H9 (cell line): ENCODE measurements at regions not wholly inside any gene's neighbourhood (a gene's known extent, or its start where the extent isn't known, plus 50 kb on each side); places are given as distances from the start of the nearest gene placed in this dataset.

Experiments
- DNase-seq: peaks from one replicate; pipeline ENCODE4 v3.0.0-alpha.2; 2017
- H2AFZ ChIP-seq: one replicate; pipeline ENCODE4 v1.6.1; 2013; ENCODE audit warnings: mild to moderate bottlenecking, low read length, control low read depth, moderate library complexity
- H2AK5ac ChIP-seq: 2 replicates; pipeline ENCODE4 v1.6.1; 2013; ENCODE audit warnings: low read length, control low read depth, mixed read lengths; ENCODE audit not compliant: insufficient read length
- H2BK120ac ChIP-seq: one replicate; pipeline ENCODE4 v1.6.1; 2013; ENCODE audit warnings: low read depth, mild to moderate bottlenecking, low read length, control low read depth, inconsistent platforms; ENCODE audit not compliant: poor library complexity, severe bottlenecking
- H2BK12ac ChIP-seq: 2 replicates; pipeline ENCODE4 v1.6.1; 2013; ENCODE audit warnings: low read length, control low read depth, mixed read lengths, low read depth; ENCODE audit not compliant: insufficient read length
- H2BK15ac ChIP-seq: 2 replicates; pipeline ENCODE4 v1.6.1; 2013; ENCODE audit warnings: low read depth, low read length, control low read depth
- H2BK20ac ChIP-seq: one replicate; pipeline ENCODE4 v1.6.1; 2013; ENCODE audit warnings: low read depth, mild to moderate bottlenecking, low read length, control low read depth, inconsistent platforms; ENCODE audit not compliant: poor library complexity, severe bottlenecking
- H2BK5ac ChIP-seq: 2 replicates; pipeline ENCODE4 v1.6.1; 2013; ENCODE audit warnings: low read length, control low read depth, mixed read lengths; ENCODE audit not compliant: insufficient read length
- H3K14ac ChIP-seq: 2 replicates; pipeline ENCODE4 v1.6.1; 2013; ENCODE audit warnings: low read length, control low read depth; ENCODE audit not compliant: insufficient read depth
- H3K18ac ChIP-seq: 2 replicates; pipeline ENCODE4 v1.6.1; 2013; ENCODE audit warnings: low read depth, mild to moderate bottlenecking, mixed read lengths, low read length, control low read depth; ENCODE audit not compliant: insufficient read length
- H3K23ac ChIP-seq: 2 replicates; pipeline ENCODE4 v1.6.1; 2013; ENCODE audit warnings: low read length, control low read depth, mixed read lengths, low read depth; ENCODE audit not compliant: insufficient read length
- H3K23me2 ChIP-seq: 2 replicates; pipeline ENCODE4 v1.6.1; 2013; ENCODE audit warnings: low read depth, mild to moderate bottlenecking, mixed read lengths, low read length, control low read depth; ENCODE audit not compliant: insufficient read length, poor library complexity, severe bottlenecking
- H3K27ac ChIP-seq: 2 replicates; pipeline ENCODE4 v1.5.1; 2013; ENCODE audit warnings: low read length, control low read depth, mixed read lengths, low read depth; ENCODE audit not compliant: insufficient read length
- H3K27me3 ChIP-seq: 2 replicates; pipeline ENCODE4 v1.6.1; 2013; ENCODE audit warnings: low read length, control low read depth, inconsistent platforms; ENCODE audit not compliant: insufficient read depth
- H3K4ac ChIP-seq: 2 replicates; pipeline ENCODE4 v1.6.1; 2013; ENCODE audit warnings: low read depth, mild to moderate bottlenecking, control low read depth, inconsistent platforms, low read length, moderate library complexity
- H3K4me1 ChIP-seq: 2 replicates; pipeline ENCODE4 v1.6.1; 2013; ENCODE audit warnings: low read length, control low read depth, inconsistent platforms; ENCODE audit not compliant: insufficient read depth
- H3K4me2 ChIP-seq: 2 replicates; pipeline ENCODE4 v1.6.1; 2013; ENCODE audit warnings: low read length, control low read depth, mixed read lengths; ENCODE audit not compliant: insufficient read length, insufficient read depth
- H3K56ac ChIP-seq: 2 replicates; pipeline ENCODE4 v1.6.1; 2013; ENCODE audit warnings: low read depth, mild to moderate bottlenecking, mixed read lengths, low read length, control low read depth; ENCODE audit not compliant: insufficient read length
- H3K79me1 ChIP-seq: 2 replicates; pipeline ENCODE4 v1.6.1; 2013; ENCODE audit warnings: low read depth, mild to moderate bottlenecking, moderate library complexity, low read length, control low read depth, inconsistent platforms; ENCODE audit not compliant: insufficient read depth, poor library complexity, severe bottlenecking
- H3K79me2 ChIP-seq: 2 replicates; pipeline ENCODE4 v1.6.1; 2013; ENCODE audit warnings: low read length, control low read depth, inconsistent platforms; ENCODE audit not compliant: insufficient read depth
- H3K9ac ChIP-seq: 2 replicates; pipeline ENCODE4 v1.6.1; 2013; ENCODE audit warnings: low read length, control low read depth, mixed read lengths; ENCODE audit not compliant: insufficient read length; ENCODE audit errors: extremely low read depth
- H3K9me3 ChIP-seq: one replicate; pipeline ENCODE4 v1.6.1; 2013; ENCODE audit warnings: low read depth, low read length, inconsistent platforms; ENCODE audit not compliant: control insufficient read depth
- H3T11ph ChIP-seq: one replicate; pipeline ENCODE4 v1.6.1; 2013; ENCODE audit warnings: mild to moderate bottlenecking, low read length, control low read depth, inconsistent platforms
- H4K20me1 ChIP-seq: one replicate; pipeline ENCODE4 v1.6.1; 2013; ENCODE audit not compliant: control insufficient read depth, insufficient read length, insufficient read depth
- H4K5ac ChIP-seq: 2 replicates; pipeline ENCODE4 v1.6.1; 2013; ENCODE audit warnings: low read depth, mild to moderate bottlenecking, mixed read lengths, low read length, control low read depth; ENCODE audit not compliant: insufficient read length
- H4K8ac ChIP-seq: replicated peaks from 2 replicates; pipeline ENCODE4 v1.6.1; 2013; ENCODE audit warnings: low read length, control low read depth, mixed read lengths, low read depth; ENCODE audit not compliant: insufficient read length
- H4K91ac ChIP-seq: 2 replicates; pipeline ENCODE4 v1.6.1; 2013; ENCODE audit warnings: low read depth, mild to moderate bottlenecking, moderate library complexity, mixed read lengths, low read length, control low read depth; ENCODE audit not compliant: insufficient read length
- H3K27ac Mint-ChIP-seq, 3 experiments: 2 replicates in 2 of 3; 3 replicates in 1 of 3; pipeline ENCODE4 v1.8.0; 2020 to 2021; ENCODE audit warnings: mixed read lengths in 3 of 3, mild to moderate bottlenecking in 1 of 3, moderate library complexity in 1 of 3
- H3K27me3 Mint-ChIP-seq: 2 replicates; pipeline ENCODE4 v1.8.0; 2021; ENCODE audit warnings: low read depth, mild to moderate bottlenecking, moderate library complexity, mixed read lengths
- H3K36me3 Mint-ChIP-seq, 3 experiments: 2 replicates in 2 of 3; 3 replicates in 1 of 3; pipeline ENCODE4 v1.8.0; 2020 to 2021; ENCODE audit warnings: low read depth in 3 of 3, mixed read lengths in 3 of 3; ENCODE audit not compliant: insufficient read depth in 1 of 3
- H3K4me1 Mint-ChIP-seq, 2 experiments: 2 replicates each; pipeline ENCODE4 v1.8.0; 2020; ENCODE audit warnings: mixed read lengths in 2 of 2
- H3K4me3 Mint-ChIP-seq, 2 experiments: 2 replicates in 1 of 2; 3 replicates in 1 of 2; pipeline ENCODE4 v1.8.0; 2020 to 2021; ENCODE audit warnings: mild to moderate bottlenecking in 2 of 2, mixed read lengths in 2 of 2, moderate library complexity in 1 of 2
- H3K9me3 Mint-ChIP-seq, 2 experiments: 2 replicates in 1 of 2; 3 replicates in 1 of 2; pipeline ENCODE4 v1.8.0; 2020; ENCODE audit warnings: mild to moderate bottlenecking in 2 of 2, mixed read lengths in 2 of 2, moderate library complexity in 1 of 2
- WGBS: extraction: QIAGEN DNeasy Blood & Tissue Kit; methylation state at CpG from one replicate; pipeline ENCODE4 v1.1.7; 2013; ENCODE audit warnings: missing lambda C conversion rate, low lambda C conversion rate, mixed read lengths; ENCODE audit not compliant: insufficient read length; ENCODE audit errors: extremely low coverage; 5-methylcytosine and 5-hydroxymethylcytosine counted together
- TF ChIP-seq, protein P1 (sequence below): fragments of 200-600 bp; sonication (generic); conservative IDR thresholded peaks from 3 replicates; pipeline ENCODE4 v1.8.0; 2021; ENCODE audit warnings: antibody characterized with exemption, mild to moderate bottlenecking

DNA sequence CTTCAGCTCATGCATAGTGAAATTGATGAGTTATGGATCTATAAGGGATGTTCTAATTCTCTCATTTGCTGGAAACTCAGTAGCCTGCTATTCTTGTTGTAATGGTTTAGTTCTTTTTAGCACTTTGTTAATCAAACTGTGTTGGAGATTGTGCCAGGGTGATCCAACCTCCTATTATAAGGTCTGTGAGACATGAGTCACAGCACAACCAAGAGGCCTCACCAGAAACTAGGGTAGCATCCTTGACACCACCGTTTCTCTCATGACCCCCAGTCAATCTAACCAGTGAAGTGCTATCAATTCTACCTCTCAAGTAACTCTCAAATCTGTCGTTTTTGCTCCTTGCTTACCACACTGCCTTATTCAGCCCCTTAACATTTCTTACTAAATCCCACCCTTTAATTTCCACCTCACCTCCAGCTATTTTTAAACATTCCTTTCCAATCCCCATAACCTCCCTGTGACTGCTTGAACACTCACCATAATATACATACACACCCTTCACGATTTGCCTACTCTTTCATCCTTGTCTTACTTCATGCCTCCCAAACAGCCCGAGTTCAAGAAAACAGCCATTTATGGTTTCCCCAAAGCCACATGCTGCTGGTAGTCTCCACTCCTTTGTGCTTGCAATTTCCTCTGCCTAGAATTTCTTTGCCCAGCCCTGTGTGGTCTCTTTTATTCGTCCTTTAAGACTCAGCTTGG, 53.9 kb upstream of the NUDT4 start:
- Histone ChIP-seq H4K20me1 (no peaks in the 10 kb centered on the region), H3T11ph (no peak overlapping the region), H2BK15ac (no peak overlapping the region), H3K23ac (no peak overlapping the region), H2BK12ac (no peak overlapping the region), H4K5ac (no peak overlapping the region), H2AFZ (no peak overlapping the region), H4K91ac (no peak overlapping the region), H2AK5ac (no peak overlapping the region), H3K9me3 (no peaks in the 10 kb centered on the region), H3K27me3 (no peaks in the 10 kb centered on the region), H3K23me2 (no peaks in the 10 kb centered on the region), H4K8ac (no peak overlapping the region), H3K4me2 (no peak overlapping the region), H3K14ac (no peak overlapping the region), H3K27ac (no peak overlapping the region), H3K18ac (no peak overlapping the region), H2BK5ac (no peak overlapping the region), H3K79me1 (no peaks in the 10 kb centered on the region), H2BK20ac (no peak overlapping the region), H3K56ac (no peak overlapping the region), H2BK120ac (no peak overlapping the region), H3K4ac (no peak overlapping the region), H3K4me1 (no peaks in the 10 kb centered on the region), H3K79me2 (no peaks in the 10 kb centered on the region), H3K9ac (no peak overlapping the region)
- 100% methylated on average over 1 of the region's 5 CpGs for WGBS
- no peak for DNase-seq
- Mint-ChIP-seq H3K27me3 (no peaks in the 10 kb centered on the region), H3K9me3 (no peaks in the 10 kb centered on the region), H3K4me1 (0 out of 4 replicates have a peak, but pooled peaks cover 0 to 3% of the 10 kb centered on the region in 2 experiments), H3K27ac (no peak overlapping the region), H3K4me3 (no peak overlapping the region), H3K36me3 (no peaks in the 10 kb centered on the region; a peak in 1 of 7 replicates)
- TF ChIP-seq, protein P1, sequence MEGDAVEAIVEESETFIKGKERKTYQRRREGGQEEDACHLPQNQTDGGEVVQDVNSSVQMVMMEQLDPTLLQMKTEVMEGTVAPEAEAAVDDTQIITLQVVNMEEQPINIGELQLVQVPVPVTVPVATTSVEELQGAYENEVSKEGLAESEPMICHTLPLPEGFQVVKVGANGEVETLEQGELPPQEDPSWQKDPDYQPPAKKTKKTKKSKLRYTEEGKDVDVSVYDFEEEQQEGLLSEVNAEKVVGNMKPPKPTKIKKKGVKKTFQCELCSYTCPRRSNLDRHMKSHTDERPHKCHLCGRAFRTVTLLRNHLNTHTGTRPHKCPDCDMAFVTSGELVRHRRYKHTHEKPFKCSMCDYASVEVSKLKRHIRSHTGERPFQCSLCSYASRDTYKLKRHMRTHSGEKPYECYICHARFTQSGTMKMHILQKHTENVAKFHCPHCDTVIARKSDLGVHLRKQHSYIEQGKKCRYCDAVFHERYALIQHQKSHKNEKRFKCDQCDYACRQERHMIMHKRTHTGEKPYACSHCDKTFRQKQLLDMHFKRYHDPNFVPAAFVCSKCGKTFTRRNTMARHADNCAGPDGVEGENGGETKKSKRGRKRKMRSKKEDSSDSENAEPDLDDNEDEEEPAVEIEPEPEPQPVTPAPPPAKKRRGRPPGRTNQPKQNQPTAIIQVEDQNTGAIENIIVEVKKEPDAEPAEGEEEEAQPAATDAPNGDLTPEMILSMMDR, result no peak
